ENCODE measurements at regions not wholly inside any gene's neighbourhood (a gene's known extent, or its start where the extent isn't known, plus 50 kb on each side); places are given as distances from the start of the nearest gene placed in this dataset.

- Histone ChIP-seq H3K36me3 (ENCODE audit: control insufficient read depth in 2 of 2, insufficient read depth in 2 of 2, low read length in 2 of 2) (no peaks in the 10 kb centered on the region), H3K4me3 (ENCODE audit: low read length in 2 of 2) (no peak overlapping the region), H3K9ac (ENCODE audit: low read length in 2 of 2) (no peak overlapping the region), H3K9me3 (ENCODE audit: control insufficient read depth in 2 of 2, low read length in 2 of 2) (no peaks in the 10 kb centered on the region), H3K27me3 (ENCODE audit: control insufficient read depth in 1 of 2, insufficient read depth in 2 of 2, low read length in 2 of 2) (peaks cover 0 to 9% of the 10 kb centered on the region in 2 donors), H3K4me1 (ENCODE audit: control insufficient read depth, insufficient read depth, low read length) (no peaks in the 10 kb centered on the region), H3K27ac (ENCODE audit: low read length) (no peak overlapping the region)
These were observed 225.6 kb upstream of the HMGA2 start for GRCh38 chr12:65598688-65599087.

- Histone ChIP-seq H3K9me3 (ENCODE audit: control insufficient read depth in 2 of 2, low read length in 2 of 2) (no peaks in the 10 kb centered on the region), H3K27ac (ENCODE audit: low read length) (no peak overlapping the region), H3K9ac (ENCODE audit: low read length in 2 of 2) (no peak overlapping the region), H3K36me3 (ENCODE audit: control insufficient read depth in 2 of 2, insufficient read depth in 2 of 2, low read length in 2 of 2) (no peaks in the 10 kb centered on the region), H3K4me1 (ENCODE audit: control insufficient read depth, insufficient read depth, low read length) (no peaks in the 10 kb centered on the region), H3K27me3 (ENCODE audit: control insufficient read depth in 1 of 2, insufficient read depth in 2 of 2, low read length in 2 of 2) (peaks cover 0 to 9% of the 10 kb centered on the region in 2 donors), H3K4me3 (ENCODE audit: low read length in 2 of 2) (no peak overlapping the region)
These were observed 222.1 kb upstream of the HMGA2 start for GRCh38 chr12:65602253-65602609.

GRCh38 chr12:65602610-65603295 lies 221.5 kb upstream of the HMGA2 start:
- Histone ChIP-seq H3K4me1 (ENCODE audit: control insufficient read depth, insufficient read depth, low read length) (no peaks in the 10 kb centered on the region), H3K27ac (ENCODE audit: low read length) (no peak overlapping the region), H3K36me3 (ENCODE audit: control insufficient read depth in 2 of 2, insufficient read depth in 2 of 2, low read length in 2 of 2) (no peaks in the 10 kb centered on the region), H3K27me3 (ENCODE audit: control insufficient read depth in 1 of 2, insufficient read depth in 2 of 2, low read length in 2 of 2) (peaks cover 0 to 9% of the 10 kb centered on the region in 2 donors), H3K9me3 (ENCODE audit: control insufficient read depth in 2 of 2, low read length in 2 of 2) (peaks cover 4% of the 10 kb centered on the region in 2 donors), H3K4me3 (ENCODE audit: low read length in 2 of 2) (no peak overlapping the region), H3K9ac (ENCODE audit: low read length in 2 of 2) (no peak overlapping the region)

DNA sequence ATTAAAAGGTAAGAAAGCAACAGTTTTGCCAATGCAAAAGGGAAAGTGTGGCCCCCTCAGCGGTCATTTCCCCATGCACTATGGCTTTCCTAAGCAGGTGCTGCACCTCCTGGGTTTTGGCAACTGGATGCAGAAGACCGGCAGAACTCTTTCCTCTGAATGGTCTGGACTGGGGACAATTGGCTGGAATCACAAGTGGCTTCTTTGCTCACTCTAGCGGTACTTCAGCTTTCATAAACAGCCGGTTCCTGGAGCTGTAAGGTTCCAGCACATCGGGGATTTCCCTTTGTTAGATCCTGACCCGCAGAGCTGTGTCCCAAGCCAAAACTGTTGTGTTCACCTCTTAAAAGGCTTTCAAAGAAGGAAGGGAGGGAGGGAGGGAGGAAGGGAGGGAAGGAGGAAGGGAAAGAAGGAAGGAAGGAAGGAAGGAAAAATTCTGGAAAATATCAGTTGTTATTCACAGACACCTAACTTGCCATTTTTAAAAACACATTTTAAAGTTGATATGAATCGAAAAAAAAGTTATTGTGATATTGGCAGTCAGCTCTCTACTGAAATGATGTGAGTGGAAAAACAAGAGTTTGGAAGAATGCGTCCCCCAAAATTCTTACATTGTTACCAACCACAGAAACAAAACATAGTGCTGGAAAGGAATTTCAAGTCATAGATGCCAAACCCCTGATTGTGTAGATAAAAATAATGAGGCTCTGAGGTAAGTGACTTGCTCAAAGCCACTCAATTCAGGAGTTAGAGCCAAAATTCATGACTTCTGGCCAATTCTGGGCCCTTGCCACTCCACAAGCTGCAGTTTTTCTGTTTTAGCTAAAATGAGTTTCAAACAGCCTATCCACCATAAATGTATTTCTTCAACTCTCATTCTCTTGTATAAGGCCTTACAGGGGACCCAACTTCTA lies 220.6 kb upstream of the HMGA2 start:
- H3K27me3 ChIP-seq (ENCODE audit: control insufficient read depth in 1 of 2, insufficient read depth in 2 of 2, low read length in 2 of 2) = peaks cover 0 to 9% of the 10 kb centered on the region in 2 donors
- H3K27ac ChIP-seq (ENCODE audit: low read length) = no peak overlapping the region
- no peak overlapping the region for H3K9ac ChIP-seq (ENCODE audit: low read length in 2 of 2)
- no peak overlapping the region for H3K4me3 ChIP-seq (ENCODE audit: low read length in 2 of 2)
- H3K36me3 ChIP-seq (ENCODE audit: control insufficient read depth in 2 of 2, insufficient read depth in 2 of 2, low read length in 2 of 2) = no peaks in the 10 kb centered on the region
- no peaks in the 10 kb centered on the region for H3K4me1 ChIP-seq (ENCODE audit: control insufficient read depth, insufficient read depth, low read length)
- peaks cover 5 to 6% of the 10 kb centered on the region in 2 donors for H3K9me3 ChIP-seq (ENCODE audit: control insufficient read depth in 2 of 2, low read length in 2 of 2)

DNA sequence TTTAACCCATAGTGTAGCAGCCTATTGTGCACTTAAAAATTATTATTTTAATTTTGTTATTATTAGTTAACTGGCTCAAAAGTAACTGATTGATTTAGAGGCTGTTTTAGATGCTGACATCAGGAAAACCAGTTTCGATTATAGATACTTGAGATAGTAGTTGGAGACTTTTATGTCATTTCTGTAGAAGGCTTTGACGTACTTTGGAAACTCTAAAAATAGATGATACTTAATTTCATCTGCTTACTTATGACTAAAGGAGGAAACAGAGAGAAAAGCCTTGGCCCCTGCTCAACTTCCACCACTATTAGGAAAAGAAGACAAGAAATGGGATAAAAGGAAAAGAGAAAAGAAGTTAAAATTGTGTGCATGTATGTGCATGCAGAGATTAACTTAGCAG lies 219.3 kb upstream of the HMGA2 start:
- Histone ChIP-seq H3K27ac (ENCODE audit: low read length) (no peak overlapping the region), H3K9ac (ENCODE audit: low read length in 2 of 2) (no peak overlapping the region), H3K4me3 (ENCODE audit: low read length in 2 of 2) (no peak overlapping the region), H3K9me3 (ENCODE audit: control insufficient read depth in 2 of 2, low read length in 2 of 2) (peaks cover 5 to 6% of the 10 kb centered on the region in 2 donors), H3K4me1 (ENCODE audit: control insufficient read depth, insufficient read depth, low read length) (no peaks in the 10 kb centered on the region), H3K27me3 (ENCODE audit: control insufficient read depth in 1 of 2, insufficient read depth in 2 of 2, low read length in 2 of 2) (peaks cover 0 to 7% of the 10 kb centered on the region in 2 donors), H3K36me3 (ENCODE audit: control insufficient read depth in 2 of 2, insufficient read depth in 2 of 2, low read length in 2 of 2) (no peaks in the 10 kb centered on the region)

DNA sequence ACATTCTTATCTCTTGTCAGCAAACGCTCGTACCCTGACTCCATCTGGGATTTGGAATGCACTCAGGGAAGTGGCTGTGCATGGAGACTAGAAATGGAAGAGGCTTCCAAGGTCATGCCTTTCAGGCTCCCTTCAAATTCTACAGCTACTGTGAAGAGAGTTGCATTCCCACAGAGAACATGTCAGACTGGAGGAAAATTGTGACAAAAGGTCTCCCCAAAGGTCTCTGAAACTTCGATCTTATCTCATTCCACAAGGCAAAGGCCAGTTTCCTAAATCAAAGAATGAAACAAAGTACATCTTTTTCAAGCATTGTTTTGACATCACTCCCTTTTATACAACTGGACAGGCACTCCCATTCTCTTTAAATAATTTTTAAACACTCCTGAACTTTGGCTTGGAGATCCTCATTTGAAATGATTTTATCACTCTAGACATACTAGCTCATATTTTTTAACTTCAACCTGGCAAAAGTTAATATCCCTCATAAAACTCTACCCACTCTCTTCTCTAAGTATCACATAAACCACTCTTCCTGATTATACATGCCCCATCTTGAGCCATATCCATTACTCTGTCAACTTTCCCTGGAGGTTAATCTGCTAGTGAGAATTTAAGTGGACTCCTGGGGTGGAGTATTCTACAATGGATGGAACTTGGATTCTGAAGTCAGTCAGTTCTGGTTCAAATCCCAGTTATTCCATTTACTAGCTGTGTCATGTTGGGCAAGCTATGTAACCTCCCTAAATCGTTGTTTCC lies 218.1 kb upstream of the HMGA2 start:
- no peak overlapping the region for H3K9ac ChIP-seq (ENCODE audit: low read length in 2 of 2)
- no peaks in the 10 kb centered on the region for H3K36me3 ChIP-seq (ENCODE audit: control insufficient read depth in 2 of 2, insufficient read depth in 2 of 2, low read length in 2 of 2)
- H3K27ac ChIP-seq (ENCODE audit: low read length) = no peak overlapping the region
- no peaks in the 10 kb centered on the region for H3K4me1 ChIP-seq (ENCODE audit: control insufficient read depth, insufficient read depth, low read length)
- H3K27me3 ChIP-seq (ENCODE audit: control insufficient read depth in 1 of 2, insufficient read depth in 2 of 2, low read length in 2 of 2) = no peaks in the 10 kb centered on the region
- peaks cover 5 to 6% of the 10 kb centered on the region in 2 donors for H3K9me3 ChIP-seq (ENCODE audit: control insufficient read depth in 2 of 2, low read length in 2 of 2)
- no peak overlapping the region for H3K4me3 ChIP-seq (ENCODE audit: low read length in 2 of 2)

- Histone ChIP-seq H3K9me3 (ENCODE audit: control insufficient read depth in 2 of 2, low read length in 2 of 2) (peaks cover 5 to 6% of the 10 kb centered on the region in 2 donors), H3K36me3 (ENCODE audit: control insufficient read depth in 2 of 2, insufficient read depth in 2 of 2, low read length in 2 of 2) (no peaks in the 10 kb centered on the region), H3K9ac (ENCODE audit: low read length in 2 of 2) (no peak overlapping the region), H3K4me3 (ENCODE audit: low read length in 2 of 2) (no peak overlapping the region), H3K27ac (ENCODE audit: low read length) (no peak overlapping the region), H3K4me1 (ENCODE audit: control insufficient read depth, insufficient read depth, low read length) (no peaks in the 10 kb centered on the region), H3K27me3 (ENCODE audit: control insufficient read depth in 1 of 2, insufficient read depth in 2 of 2, low read length in 2 of 2) (peaks cover 0 to 3% of the 10 kb centered on the region in 2 donors)
These were observed 216.9 kb upstream of the HMGA2 start for GRCh38 chr12:65607401-65607841.

GRCh38 chr12:65608319-65608916 lies 215.9 kb upstream of the HMGA2 start:
- Histone ChIP-seq H3K9me3 (ENCODE audit: control insufficient read depth in 2 of 2, low read length in 2 of 2) (peaks cover 5 to 6% of the 10 kb centered on the region in 2 donors), H3K27me3 (ENCODE audit: control insufficient read depth in 1 of 2, insufficient read depth in 2 of 2, low read length in 2 of 2) (peaks cover 0 to 3% of the 10 kb centered on the region in 2 donors), H3K4me1 (ENCODE audit: control insufficient read depth, insufficient read depth, low read length) (no peaks in the 10 kb centered on the region), H3K9ac (ENCODE audit: low read length in 2 of 2) (no peak overlapping the region), H3K4me3 (ENCODE audit: low read length in 2 of 2) (no peak overlapping the region), H3K36me3 (ENCODE audit: control insufficient read depth in 2 of 2, insufficient read depth in 2 of 2, low read length in 2 of 2) (no peaks in the 10 kb centered on the region), H3K27ac (ENCODE audit: low read length) (no peak overlapping the region)

DNA sequence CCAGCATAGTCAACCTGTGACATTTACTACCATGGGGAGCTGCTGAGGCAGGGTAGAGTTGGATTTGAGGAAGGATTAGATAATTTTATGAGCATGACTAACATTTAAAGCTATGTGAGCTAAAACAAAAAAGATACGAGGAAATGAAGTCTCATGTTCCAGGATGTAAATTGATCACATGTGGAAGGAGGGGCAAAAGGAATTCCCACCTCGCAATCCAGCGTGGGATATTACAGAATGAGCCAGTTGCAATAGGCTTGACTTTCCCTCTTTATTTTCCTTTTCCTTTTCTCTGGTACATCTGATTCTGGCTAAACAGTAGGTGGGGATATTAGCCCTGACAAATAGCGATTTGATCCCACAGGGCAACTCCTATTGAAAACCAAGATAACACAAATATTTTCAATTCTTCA lies 214.9 kb upstream of the HMGA2 start:
- Histone ChIP-seq H3K9ac (ENCODE audit: low read length in 2 of 2) (no peak overlapping the region), H3K27me3 (ENCODE audit: control insufficient read depth in 1 of 2, insufficient read depth in 2 of 2, low read length in 2 of 2) (peaks cover 0 to 3% of the 10 kb centered on the region in 2 donors), H3K9me3 (ENCODE audit: control insufficient read depth in 2 of 2, low read length in 2 of 2) (peaks cover 5 to 6% of the 10 kb centered on the region in 2 donors), H3K4me1 (ENCODE audit: control insufficient read depth, insufficient read depth, low read length) (no peaks in the 10 kb centered on the region), H3K4me3 (ENCODE audit: low read length in 2 of 2) (no peak overlapping the region), H3K36me3 (ENCODE audit: control insufficient read depth in 2 of 2, insufficient read depth in 2 of 2, low read length in 2 of 2) (no peaks in the 10 kb centered on the region), H3K27ac (ENCODE audit: low read length) (no peak overlapping the region)

- H3K27ac ChIP-seq (ENCODE audit: low read length) = no peak overlapping the region
- no peak overlapping the region for H3K4me3 ChIP-seq (ENCODE audit: low read length in 2 of 2)
- H3K36me3 ChIP-seq (ENCODE audit: control insufficient read depth in 2 of 2, insufficient read depth in 2 of 2, low read length in 2 of 2) = no peaks in the 10 kb centered on the region
- peaks cover 0 to 3% of the 10 kb centered on the region in 2 donors for H3K27me3 ChIP-seq (ENCODE audit: control insufficient read depth in 1 of 2, insufficient read depth in 2 of 2, low read length in 2 of 2)
- no peaks in the 10 kb centered on the region for H3K4me1 ChIP-seq (ENCODE audit: control insufficient read depth, insufficient read depth, low read length)
- no peak overlapping the region for H3K9ac ChIP-seq (ENCODE audit: low read length in 2 of 2)
- peaks cover 5 to 6% of the 10 kb centered on the region in 2 donors for H3K9me3 ChIP-seq (ENCODE audit: control insufficient read depth in 2 of 2, low read length in 2 of 2)
These were observed 212.9 kb upstream of the HMGA2 start for GRCh38 chr12:65611396-65611795.
